Prostate gland (tissue), 2 donors: ENCODE measurements at regions not wholly inside any gene's neighbourhood (a gene's known extent, or its start where the extent isn't known, plus 50 kb on each side); places are given as distances from the start of the nearest gene placed in this dataset.

Source experiments
- DNase-seq: peaks from one replicate; pipeline ENCODE4 v3.0.0-alpha.2; 2019; ENCODE audit warnings: low spot score
- H3K27ac ChIP-seq, 2 donors: fragments of 200-600 bp; sonication (generic); 2 replicates each; pipeline ENCODE4 v1.5.1; 2017 to 2019
- H3K27me3 ChIP-seq: fragments of 200-600 bp; sonication (generic); replicated peaks from 2 replicates; pipeline ENCODE4 v1.5.1; 2019; ENCODE audit not compliant: insufficient read depth
- H3K36me3 ChIP-seq, 2 donors: fragments of 200-600 bp; sonication (generic); 1 replicate in 1 of 2; 2 replicates in 1 of 2; pipeline versions ENCODE4 v1.5.1 to v1.8.1; 2017 to 2019
- H3K4me1 ChIP-seq: fragments of 200-600 bp; sonication (generic); replicated peaks from 2 replicates; pipeline ENCODE4 v1.5.1; 2019
- H3K4me3 ChIP-seq, 2 donors: fragments of 200-600 bp; sonication (generic); 2 replicates each; pipeline ENCODE4 v1.5.1; 2017 to 2019
- H3K9me3 ChIP-seq: fragments of 200-600 bp; sonication (generic); 2 replicates; pipeline ENCODE4 v1.5.1; 2017
- CTCF ChIP-seq, 4 experiments: fragments of 200-600 bp in 2 of 4; fragments of 450-650 bp in 2 of 4; sonication (generic) in 2 of 4; IDR thresholded peaks; 1 replicate in 3 of 4; 2 replicates in 1 of 4; pipeline ENCODE4 v1.5.1; 2016 to 2019; ENCODE audit warnings: antibody characterized with exemption in 4 of 4, mild to moderate bottlenecking in 2 of 4, moderate library complexity in 2 of 4
- POLR2A ChIP-seq: fragments of 450-650 bp; IDR thresholded peaks from one replicate; pipeline ENCODE4 v1.6.1; 2016; ENCODE audit warnings: antibody characterized with exemption, mild to moderate bottlenecking
- POLR2AphosphoS5 ChIP-seq: sonication (generic); formaldehyde crosslinking; IDR thresholded peaks from one replicate; pipeline ENCODE4 v1.6.1; 2017; ENCODE audit warnings: antibody characterized with exemption
- WGBS: methylation state at CpG from one replicate; pipeline ENCODE4 v1.1.5; 2018; 5-methylcytosine and 5-hydroxymethylcytosine counted together
- intact Hi-C: fragments of 100-400 bp; cut with DNase I; formaldehyde crosslinking; loops from one replicate; pipeline ENCODE4 v1.14.2; 2022

DNA sequence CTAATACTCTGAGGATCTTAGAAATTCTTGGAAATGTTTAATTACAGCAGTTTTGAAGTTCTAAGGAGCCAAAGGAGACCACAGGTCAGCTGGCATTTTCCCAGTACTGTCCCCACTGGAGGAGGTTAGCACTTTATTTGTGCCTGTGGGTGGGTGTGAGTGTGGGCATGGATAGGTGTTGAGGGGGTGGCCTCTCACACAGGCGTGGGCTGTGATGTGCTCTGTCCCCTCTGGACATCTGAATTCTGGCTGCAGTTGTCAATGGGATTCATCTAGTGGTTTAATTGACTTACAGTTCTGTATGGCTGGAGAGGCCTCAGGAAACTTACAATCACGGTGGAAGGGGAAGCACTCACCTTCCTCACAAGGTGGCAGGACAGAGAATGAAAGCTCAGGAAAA, 135.4 kb upstream of the NAMPT start:
- Histone ChIP-seq H3K36me3 (no peaks in the 10 kb centered on the region), H3K4me3 (no peak overlapping the region), H3K9me3 (no peaks in the 10 kb centered on the region), H3K27ac (no peak overlapping the region), H3K27me3 (no peaks in the 10 kb centered on the region), H3K4me1 (peaks cover 4% of the 10 kb centered on the region)
- DNase-seq, result no peak
- 93% methylated on average over 2 of the region's 2 CpGs for WGBS
- intact Hi-C loops, result loop anchor here (5.0 kb wide), 1 partner anchor 203 kb away; no protein-coding TSS in a partner anchor
- TF ChIP-seq CTCF (IDR thresholded peaks at IDR 0.05) (no peak), POLR2A (no peak), POLR2AphosphoS5 (no peak)

GRCh38 chr7:106419455-106420182, 134.8 kb upstream of the NAMPT start:
- H3K4me3 ChIP-seq, result no peak overlapping the region
- intact Hi-C loops, result loop anchor here (5.0 kb wide), 1 partner anchor 202 kb away; no protein-coding TSS in a partner anchor
- DNase-seq, result no peak
- no peaks in the 10 kb centered on the region for H3K36me3 ChIP-seq
- no peak overlapping the region for H3K27ac ChIP-seq
- 92% methylated on average over 9 of the region's 9 CpGs for WGBS
- H3K4me1 ChIP-seq, result peaks cover 4% of the 10 kb centered on the region
- TF ChIP-seq POLR2A (no peak), CTCF (IDR thresholded peaks at IDR 0.05) (no peak), POLR2AphosphoS5 (no peak)
- H3K9me3 ChIP-seq, result no peaks in the 10 kb centered on the region
- no peaks in the 10 kb centered on the region for H3K27me3 ChIP-seq

GRCh38 chr7:106418526-106418925, 133.7 kb upstream of the NAMPT start:
- Histone ChIP-seq H3K27ac (peak overlapping the region in 1 of 2 donors; percentile 33), H3K4me1 (peaks cover 4% of the 10 kb centered on the region), H3K36me3 (no peaks in the 10 kb centered on the region), H3K4me3 (no peak overlapping the region), H3K9me3 (no peaks in the 10 kb centered on the region), H3K27me3 (no peaks in the 10 kb centered on the region)
- no peak for DNase-seq
- TF ChIP-seq POLR2AphosphoS5 (no peak), CTCF (IDR thresholded peaks at IDR 0.05) (no peak), POLR2A (no peak)
- WGBS, result 96% methylated on average over 2 of the region's 2 CpGs
- intact Hi-C loops, result no loop called here

DNA sequence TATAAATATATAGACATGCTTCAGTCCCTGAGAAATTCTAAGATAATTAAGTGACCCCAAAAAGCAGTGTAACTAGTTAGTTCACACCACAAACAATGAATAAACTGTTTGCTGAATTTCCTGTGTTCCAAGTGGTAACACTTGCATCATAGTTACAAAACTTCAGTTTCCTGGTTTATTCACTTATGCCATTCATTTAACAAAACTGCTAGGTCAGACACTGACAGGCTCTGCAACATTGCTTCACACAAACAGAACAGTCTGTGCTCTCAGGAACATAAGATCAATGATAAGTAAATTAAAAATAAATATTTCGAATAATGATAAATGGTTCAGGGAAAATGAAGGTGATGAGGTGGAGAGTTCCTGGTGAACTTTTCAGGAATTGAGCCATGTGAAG, 133.3 kb upstream of the NAMPT start:
- 42% methylated on average over 1 of the region's 1 CpG for WGBS
- TF ChIP-seq POLR2AphosphoS5, result peak; percentile 68
- no peak for TF ChIP-seq POLR2A
- no peaks in the 10 kb centered on the region for H3K9me3 ChIP-seq
- no peak overlapping the region for H3K4me3 ChIP-seq
- no peaks in the 10 kb centered on the region for H3K36me3 ChIP-seq
- H3K4me1 ChIP-seq, result peaks cover 4% of the 10 kb centered on the region
- H3K27me3 ChIP-seq, result no peaks in the 10 kb centered on the region
- intact Hi-C loops, result no loop called here
- peak overlapping the region in 1 of 2 donors; percentile 33 for H3K27ac ChIP-seq
- no peak for DNase-seq

DNA sequence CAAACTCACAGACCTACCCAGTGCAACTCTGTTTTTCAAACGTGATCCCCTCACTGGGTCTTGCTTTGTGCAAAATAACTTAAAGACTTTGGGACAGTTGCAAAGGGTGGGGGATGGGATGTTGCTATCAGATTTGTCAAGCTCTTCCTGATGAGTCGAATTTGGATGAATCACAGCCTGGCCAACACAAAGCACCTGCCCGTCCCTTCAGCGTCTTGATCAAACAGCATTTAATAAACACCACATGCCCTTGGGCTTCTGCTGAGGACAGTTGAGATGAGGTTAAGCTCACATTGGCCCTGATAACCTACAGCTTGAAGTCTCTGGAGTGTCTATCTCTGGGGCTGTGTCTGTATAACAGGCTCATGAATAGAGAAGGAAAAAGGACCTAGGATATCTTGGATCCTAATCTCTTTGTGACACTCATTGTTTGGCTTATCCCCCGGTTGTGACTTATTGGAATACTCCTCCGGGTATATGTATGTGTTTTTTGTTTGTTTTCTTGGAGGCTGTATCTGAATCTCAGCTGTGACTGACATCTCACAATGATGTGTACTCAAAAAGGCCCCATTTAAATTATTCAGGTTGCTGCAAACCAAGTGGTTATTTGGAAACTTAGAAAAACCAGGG, 132.6 kb upstream of the NAMPT start:
- intact Hi-C loops, result no loop called here
- Histone ChIP-seq H3K4me3 (no peak overlapping the region), H3K36me3 (no peaks in the 10 kb centered on the region), H3K4me1 (peaks cover 4% of the 10 kb centered on the region), H3K9me3 (no peaks in the 10 kb centered on the region), H3K27ac (peak overlapping the region in 1 of 2 donors; percentile 33), H3K27me3 (no peaks in the 10 kb centered on the region)
- no peak for TF ChIP-seq POLR2AphosphoS5
- TF ChIP-seq CTCF (IDR thresholded peaks at IDR 0.05), result no peak
- no peak for TF ChIP-seq POLR2A
- no peak for DNase-seq
- 47% methylated on average over 6 of the region's 6 CpGs for WGBS
